ENCODE measurements at regions not wholly inside any gene's neighbourhood (a gene's known extent, or its start where the extent isn't known, plus 50 kb on each side); places are given as distances from the start of the nearest gene placed in this dataset.

- 62 to 65% methylated on average over 3 of the region's 3 CpGs for WGBS, 2 donors
- H3K4me3 ChIP-seq (replicated peaks in 1 of 3), result no peak overlapping the region
- no peaks in the 10 kb centered on the region for H3K4me1 ChIP-seq
- H3K36me3 ChIP-seq, result no peaks in the 10 kb centered on the region
- no peaks in the 10 kb centered on the region for H3K9me3 ChIP-seq
- DNase-seq, result no peak
- H3K27ac ChIP-seq, result no peak overlapping the region
- no peaks in the 10 kb centered on the region for H3K27me3 ChIP-seq
- intact Hi-C loops (cut with DNase I), result no loop called here
- TF ChIP-seq POLR2A (IDR thresholded peaks at IDR 0.05), result no peak
- no peak for TF ChIP-seq CTCF (IDR thresholded peaks at IDR 0.05)
These were observed 743.3 kb upstream of the AGA start for GRCh38 chr4:178185517-178185916.

- Histone ChIP-seq H3K4me1 (no peaks in the 10 kb centered on the region), H3K36me3 (no peaks in the 10 kb centered on the region), H3K27ac (no peak overlapping the region), H3K4me3 (replicated peaks in 1 of 3) (no peak overlapping the region), H3K9me3 (no peaks in the 10 kb centered on the region), H3K27me3 (no peaks in the 10 kb centered on the region)
- TF ChIP-seq POLR2A (IDR thresholded peaks at IDR 0.05) (no peak), CTCF (IDR thresholded peaks at IDR 0.05) (no peak)
- no peak for DNase-seq
- intact Hi-C loops (cut with DNase I), result no loop called here
These were observed 750.4 kb upstream of the AGA start for GRCh38 chr4:178192611-178193010.

GRCh38 chr4:178196751-178197374, 754.6 kb upstream of the AGA start:
- 77% methylated on average over 6 of the region's 6 CpGs for WGBS, 2 donors
- no peak for TF ChIP-seq POLR2A (IDR thresholded peaks at IDR 0.05)
- no peak for TF ChIP-seq CTCF (IDR thresholded peaks at IDR 0.05)
- no peak overlapping the region for H3K27ac ChIP-seq
- no peak overlapping the region for H3K4me3 ChIP-seq (replicated peaks in 1 of 3)
- no peaks in the 10 kb centered on the region for H3K27me3 ChIP-seq
- H3K4me1 ChIP-seq, result no peaks in the 10 kb centered on the region
- H3K9me3 ChIP-seq, result no peaks in the 10 kb centered on the region
- intact Hi-C loops (cut with DNase I), result no loop called here
- no peaks in the 10 kb centered on the region for H3K36me3 ChIP-seq
- no peak for DNase-seq

- no peak overlapping the region for H3K27ac ChIP-seq
- H3K4me1 ChIP-seq, result no peaks in the 10 kb centered on the region
- no peak for TF ChIP-seq POLR2A (IDR thresholded peaks at IDR 0.05)
- TF ChIP-seq CTCF (IDR thresholded peaks at IDR 0.05), result no peak
- no peaks in the 10 kb centered on the region for H3K9me3 ChIP-seq
- H3K27me3 ChIP-seq, result no peaks in the 10 kb centered on the region
- no peak overlapping the region for H3K4me3 ChIP-seq (replicated peaks in 1 of 3)
- intact Hi-C loops (cut with DNase I), result no loop called here
- DNase-seq, result no peak
- H3K36me3 ChIP-seq, result no peaks in the 10 kb centered on the region
These were observed 756.5 kb upstream of the AGA start for GRCh38 chr4:178198691-178199090.

GRCh38 chr4:178202422-178202821, 760.2 kb upstream of the AGA start:
- Histone ChIP-seq H3K36me3 (no peaks in the 10 kb centered on the region), H3K4me3 (replicated peaks in 1 of 3) (no peak overlapping the region), H3K27me3 (no peaks in the 10 kb centered on the region), H3K4me1 (no peaks in the 10 kb centered on the region), H3K9me3 (no peaks in the 10 kb centered on the region), H3K27ac (no peak overlapping the region)
- intact Hi-C loops (cut with DNase I), result no loop called here
- WGBS, 2 donors, result 72 to 75% methylated on average over 1 of the region's 1 CpG
- TF ChIP-seq POLR2A (IDR thresholded peaks at IDR 0.05), result no peak
- no peak for TF ChIP-seq CTCF (IDR thresholded peaks at IDR 0.05)
- DNase-seq, result no peak
